GM21381 (cell line): ENCODE measurements at regions not wholly inside any gene's neighbourhood (a gene's known extent, or its start where the extent isn't known, plus 50 kb on each side); places are given as distances from the start of the nearest gene placed in this dataset.
"Not testable (repeated sequence)": the region's sequence is repeated elsewhere in the genome, so short reads cannot be mapped to it uniquely, and the experiment has no call there.

Experiments used
- ATAC-seq: cut with Tn5 transposase; IDR thresholded peaks from one replicate; pipeline ENCODE4 v1.9.1; 2021; ENCODE audit warnings: mild to moderate bottlenecking, moderate library complexity; ENCODE audit not compliant: unreplicated experiment

- no peak for ATAC-seq
Measured at GRCh38 chr16:75836347-75837010, 110.2 kb upstream of the CPHXL start.

- ATAC-seq: no peak
Measured at GRCh38 chr16:75837264-75837663, 111.0 kb upstream of the CPHXL start.

GRCh38 chr16:75837681-75838080 lies 111.4 kb upstream of the CPHXL start:
- ATAC-seq: no peak

GRCh38 chr16:75841517-75841916 lies 115.2 kb upstream of the CPHXL start:
- ATAC-seq: no peak

- ATAC-seq: no peak
Measured at GRCh38 chr16:75847172-75847571, 120.9 kb upstream of the CPHXL start.

- ATAC-seq: no peak
Measured at GRCh38 chr16:75854152-75854551, 127.9 kb upstream of the CPHXL start.

- no peak for ATAC-seq
Measured at GRCh38 chr16:75860326-75861053, 134.2 kb upstream of the CPHXL start.

GRCh38 chr16:75861311-75862097 lies 135.2 kb upstream of the CPHXL start:
- no peak for ATAC-seq

- no peak for ATAC-seq
Measured at GRCh38 chr16:75862098-75862386, 135.8 kb upstream of the CPHXL start.

GRCh38 chr16:75864243-75864642 lies 138.0 kb upstream of the CPHXL start:
- ATAC-seq: no peak

GRCh38 chr16:75865736-75866135 lies 139.4 kb upstream of the CPHXL start:
- no peak for ATAC-seq

GRCh38 chr16:75868636-75869632 lies 142.6 kb upstream of the CPHXL start:
- no peak for ATAC-seq

- not testable (repeated sequence) for ATAC-seq
Measured at GRCh38 chr16:75881280-75881679, 155.0 kb upstream of the CPHXL start.

GRCh38 chr16:75899163-75899562 lies 172.9 kb upstream of the CPHXL start:
- no peak for ATAC-seq

GRCh38 chr16:75908331-75909117 lies 182.2 kb upstream of the CPHXL start:
- no peak for ATAC-seq

- ATAC-seq: no peak
Measured at GRCh38 chr16:75909746-75910145, 183.5 kb upstream of the CPHXL start.

GRCh38 chr16:75911896-75912295 lies 185.6 kb upstream of the CPHXL start:
- ATAC-seq: no peak

- no peak for ATAC-seq
Measured at GRCh38 chr16:75913958-75914357, 187.7 kb upstream of the CPHXL start.

- ATAC-seq: no peak
Measured at GRCh38 chr16:75916451-75916850, 190.2 kb upstream of the CPHXL start.

- no peak for ATAC-seq
Measured at GRCh38 chr16:75918109-75918508, 191.8 kb upstream of the CPHXL start.
